HG03045 (cell line): ENCODE measurements at regions not wholly inside any gene's neighbourhood (a gene's known extent, or its start where the extent isn't known, plus 50 kb on each side); places are given as distances from the start of the nearest gene placed in this dataset.

ENCODE experiments used
- ATAC-seq: cut with Tn5 transposase; IDR thresholded peaks from one replicate; pipeline ENCODE4 v1.9.1; 2021; ENCODE audit warnings: mild to moderate bottlenecking, moderate library complexity; ENCODE audit not compliant: unreplicated experiment

GRCh38 chr18:24726727-24727492 is 266.5 kb downstream of the HRH4 start:
- ATAC-seq = no peak

- no peak for ATAC-seq
Measured at GRCh38 chr18:24727685-24728084, 267.2 kb downstream of the HRH4 start.

- ATAC-seq = no peak
Measured at GRCh38 chr18:24731158-24731557, 270.7 kb downstream of the HRH4 start.

- no peak for ATAC-seq
Measured at GRCh38 chr18:24731981-24732380, 271.5 kb downstream of the HRH4 start.

- ATAC-seq = no peak
Measured at GRCh38 chr18:24734058-24734457, 273.6 kb downstream of the HRH4 start.

- ATAC-seq = no peak
Measured at GRCh38 chr18:24735624-24736231, 275.3 kb downstream of the HRH4 start.

GRCh38 chr18:24736662-24737330 is 276.4 kb downstream of the HRH4 start:
- ATAC-seq = no peak

GRCh38 chr18:24740829-24741228 is 280.4 kb downstream of the HRH4 start:
- ATAC-seq = no peak

- ATAC-seq = no peak
Measured at GRCh38 chr18:24741321-24741720, 280.9 kb downstream of the HRH4 start.

GRCh38 chr18:24741965-24742724 is 281.7 kb downstream of the HRH4 start:
- no peak for ATAC-seq

GRCh38 chr18:24754583-24755253 is 294.3 kb downstream of the HRH4 start:
- no peak for ATAC-seq

- no peak for ATAC-seq
Measured at GRCh38 chr18:24756385-24756784, 295.9 kb downstream of the HRH4 start.

GRCh38 chr18:24757134-24757533 is 296.7 kb downstream of the HRH4 start:
- ATAC-seq = no peak

- ATAC-seq = no peak
Measured at GRCh38 chr18:24761765-24762164, 301.3 kb downstream of the HRH4 start.

GRCh38 chr18:24762511-24762910 is 302.1 kb downstream of the HRH4 start:
- ATAC-seq = no peak

- no peak for ATAC-seq
Measured at GRCh38 chr18:24763765-24764513, 303.5 kb downstream of the HRH4 start.

GRCh38 chr18:24764766-24765165 is 304.3 kb downstream of the HRH4 start:
- ATAC-seq = no peak

GRCh38 chr18:24766376-24766775 is 305.9 kb downstream of the HRH4 start:
- no peak for ATAC-seq

GRCh38 chr18:24770311-24771024 is 310.0 kb downstream of the HRH4 start:
- ATAC-seq = no peak
